HS-27A (cell line): ENCODE measurements at regions not wholly inside any gene's neighbourhood (a gene's known extent, or its start where the extent isn't known, plus 50 kb on each side); places are given as distances from the start of the nearest gene placed in this dataset.

Experiments used
- DNase-seq: peaks from one replicate; pipeline ENCODE4 v3.0.0-alpha.2; 2012; ENCODE audit warnings: low read depth, missing footprints

DNA sequence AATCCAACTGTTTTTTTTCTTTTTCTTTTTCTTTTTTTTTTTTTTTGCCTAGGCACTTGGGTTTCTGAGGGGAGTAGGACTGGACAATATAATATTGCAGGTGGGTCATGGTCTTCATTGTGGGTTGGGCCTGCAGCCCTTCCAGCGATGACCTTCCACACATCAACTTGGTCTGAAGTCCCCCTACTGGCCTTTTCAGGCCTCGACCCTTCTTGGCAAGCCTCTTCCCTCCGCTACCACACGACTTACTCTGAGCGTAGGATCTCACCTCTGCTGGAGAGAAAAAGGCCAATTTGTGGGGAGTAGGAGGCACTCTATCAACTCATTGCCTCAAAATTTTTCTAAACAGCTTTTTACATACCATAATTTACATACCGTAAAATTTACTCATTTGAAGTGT, 51.1 kb upstream of the GRIK3 start:
- no peak for DNase-seq

DNA sequence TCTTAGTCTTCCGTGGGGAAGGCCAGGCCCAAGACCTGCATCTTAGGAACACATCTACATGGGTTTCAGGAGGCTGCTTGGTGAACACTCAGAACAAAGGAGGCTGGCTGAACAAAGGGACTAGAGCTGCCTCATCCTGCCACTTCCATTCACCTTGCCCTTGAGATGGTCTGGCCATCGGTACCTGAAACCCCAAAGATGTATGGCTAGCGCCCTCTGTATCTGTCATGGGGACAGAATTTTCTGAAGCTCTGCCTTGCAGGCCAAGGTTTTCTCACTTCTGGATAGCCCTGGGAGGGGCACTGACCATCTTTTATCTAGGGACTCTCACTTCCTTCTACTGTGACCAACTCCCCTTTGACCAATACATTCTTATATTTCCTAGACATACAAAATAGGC, 55.4 kb upstream of the GRIK3 start:
- DNase-seq = no peak

DNA sequence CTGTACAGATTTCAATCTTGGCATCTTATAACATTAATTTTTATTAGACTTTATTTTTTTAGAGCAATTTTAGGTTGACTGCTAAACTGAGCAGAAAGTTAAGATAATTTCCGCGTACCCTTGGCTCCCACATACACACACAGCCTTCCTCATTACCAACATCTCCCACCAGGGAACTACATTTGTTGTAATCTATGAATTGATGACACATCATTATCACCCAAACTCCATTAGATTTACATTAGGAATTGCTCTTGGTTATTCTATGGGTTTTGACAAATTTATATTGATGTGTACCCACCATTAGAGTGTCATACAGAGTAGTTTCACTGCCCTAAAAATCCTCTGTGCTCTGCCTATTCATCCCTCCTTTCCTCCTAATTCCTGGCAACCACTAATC, 56.4 kb upstream of the GRIK3 start:
- no peak for DNase-seq

DNA sequence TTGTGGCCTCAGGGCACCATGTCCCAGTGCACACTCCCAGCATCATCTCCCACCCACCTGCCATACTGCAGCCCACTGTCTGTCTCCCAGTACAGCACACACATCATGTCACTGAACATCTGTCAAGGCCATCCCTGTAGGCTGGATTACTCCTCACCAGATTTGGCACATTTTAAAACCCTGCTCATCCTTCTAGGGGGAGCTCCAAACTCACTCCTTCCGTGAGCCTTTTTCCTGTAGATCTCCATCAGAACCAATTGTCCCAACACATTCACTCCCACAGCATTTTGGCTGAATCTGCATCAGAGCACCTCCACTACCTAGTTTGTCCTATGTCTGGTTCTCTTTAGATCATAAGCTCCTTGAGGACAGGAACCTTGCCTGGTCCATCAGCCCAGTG, 58.6 kb upstream of the GRIK3 start:
- no peak for DNase-seq

DNA sequence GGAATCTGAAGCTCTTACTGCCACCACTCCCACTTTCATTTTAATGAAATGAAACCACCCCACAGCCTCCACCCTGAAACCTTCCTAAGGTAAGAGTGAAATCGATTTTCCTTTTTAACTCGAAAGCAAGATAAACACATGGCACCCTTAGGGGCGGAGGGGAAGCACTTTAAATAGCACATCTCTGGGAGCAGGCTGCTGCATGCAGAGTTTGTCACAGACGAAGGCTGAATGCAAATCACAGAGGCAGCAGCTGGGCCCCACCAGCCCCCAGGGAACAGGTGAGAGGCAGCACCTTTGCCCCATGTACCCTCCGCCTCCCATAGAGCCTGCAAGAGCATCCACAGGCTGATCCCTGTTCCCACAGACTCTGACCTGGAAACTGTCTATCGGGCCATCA, 60.0 kb upstream of the GRIK3 start:
- no peak for DNase-seq

DNA sequence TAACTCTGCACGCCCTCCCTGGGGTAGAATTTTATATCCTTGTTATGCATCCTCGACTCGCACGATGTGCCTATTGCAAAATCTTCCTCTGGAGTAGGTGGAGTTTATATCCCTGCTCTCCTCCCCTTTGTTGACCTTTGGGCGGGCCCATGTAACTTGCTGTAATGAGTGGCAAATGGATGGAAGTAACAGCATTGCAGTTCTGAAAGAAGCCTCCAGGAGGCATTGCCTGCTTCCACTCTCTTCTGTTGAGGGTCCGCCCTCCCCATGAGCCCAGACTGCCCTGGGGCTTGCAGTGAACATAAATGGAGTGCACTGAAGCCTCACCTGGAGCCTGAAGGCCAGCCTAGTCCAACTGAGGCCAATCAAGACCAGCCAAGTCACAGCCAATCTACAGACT, 62.2 kb upstream of the GRIK3 start:
- no peak for DNase-seq

DNA sequence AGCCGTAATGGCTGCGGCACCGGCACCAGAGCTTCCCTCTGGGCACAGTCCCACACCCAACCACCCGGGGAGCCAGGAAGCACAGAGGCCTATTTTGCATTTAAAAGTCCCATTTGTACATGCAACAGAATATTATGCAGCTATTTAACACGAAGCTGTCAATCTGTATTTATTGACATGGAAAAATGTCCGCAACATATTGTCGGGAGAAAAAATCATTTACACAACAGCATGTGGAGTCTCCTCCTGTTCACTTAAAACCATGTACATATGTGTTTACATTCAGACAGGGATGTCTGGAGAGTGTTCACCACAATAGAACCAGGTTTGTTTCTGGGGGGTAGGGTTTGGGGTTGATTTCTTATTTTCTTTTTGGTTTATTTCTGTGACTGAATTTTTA, 63.4 kb upstream of the GRIK3 start:
- DNase-seq = no peak

DNA sequence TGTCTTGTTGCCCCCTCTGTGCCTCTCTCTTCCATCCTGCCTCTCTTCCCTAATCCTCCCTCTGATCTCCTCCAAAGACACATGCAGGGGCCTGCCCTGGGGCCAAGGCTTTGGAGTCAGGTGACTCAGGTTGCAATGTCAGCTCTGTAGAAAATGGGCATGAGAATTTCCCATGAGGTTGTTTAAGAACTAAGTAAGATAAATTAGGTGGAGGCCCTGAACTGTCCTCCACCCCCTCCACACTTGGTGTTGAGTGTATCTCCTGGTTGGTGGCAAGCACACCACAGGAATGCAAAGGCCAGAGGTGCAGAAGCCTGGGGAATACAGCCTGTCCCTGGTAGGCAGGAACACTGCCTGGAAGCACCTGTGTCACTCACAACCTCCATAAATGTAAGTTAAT, 63.9 kb upstream of the GRIK3 start:
- DNase-seq = no peak

DNA sequence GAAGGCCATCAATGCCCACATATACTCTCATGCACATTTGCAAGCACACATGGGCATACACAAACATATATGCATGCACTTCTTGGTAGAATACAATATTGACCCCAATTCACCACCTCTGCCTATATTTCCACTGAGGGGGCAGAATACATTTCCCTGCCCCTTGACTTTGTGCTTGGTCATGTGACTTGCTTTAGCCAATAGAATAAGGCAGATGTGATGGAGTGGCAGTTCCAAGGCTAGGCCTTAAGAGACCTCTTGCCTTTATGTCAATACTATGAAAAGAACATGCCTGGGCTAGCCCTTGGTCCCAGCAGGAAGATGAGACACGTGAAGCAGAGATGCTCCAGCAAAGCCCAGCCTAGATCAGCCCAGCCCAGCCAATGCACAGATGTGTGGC, 66.0 kb upstream of the GRIK3 start:
- DNase-seq = no peak

DNA sequence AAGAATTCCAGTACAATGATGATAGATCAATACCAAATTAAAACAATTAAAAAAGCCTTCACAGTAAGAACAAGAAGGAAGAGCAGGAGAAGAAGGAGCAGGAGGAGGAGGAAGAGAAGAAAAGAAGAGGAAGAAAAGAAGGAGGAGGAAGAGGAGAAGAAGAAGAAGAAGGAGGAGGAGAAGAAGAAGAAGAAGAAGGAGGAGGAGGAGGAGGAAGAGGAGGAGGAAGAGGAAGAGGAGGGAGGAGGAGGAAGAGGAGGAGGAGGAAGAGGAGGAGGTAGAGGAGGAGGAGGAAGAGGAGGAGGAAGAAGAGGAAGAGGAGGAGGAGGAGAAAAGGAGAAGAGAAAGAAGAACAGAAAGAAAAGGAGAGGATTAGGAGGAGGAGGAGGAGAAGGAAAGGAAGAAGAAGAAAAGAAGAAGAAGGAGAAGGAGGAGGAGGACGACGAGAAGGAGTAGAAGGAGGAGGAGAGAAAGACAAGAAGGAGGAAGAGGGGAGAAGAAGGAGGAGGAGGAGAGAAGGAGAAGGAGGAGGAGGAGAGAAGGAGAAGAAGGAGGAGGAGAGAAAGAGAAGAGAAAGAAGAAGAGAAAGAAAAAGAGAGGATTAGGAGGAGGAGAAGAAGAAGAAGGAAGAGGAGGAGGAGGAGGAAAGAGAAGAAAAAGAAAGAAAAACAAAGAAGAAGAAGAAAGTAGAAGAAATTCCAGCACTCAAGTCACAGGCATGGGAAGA, 68.5 kb upstream of the GRIK3 start:
- no peak for DNase-seq

DNA sequence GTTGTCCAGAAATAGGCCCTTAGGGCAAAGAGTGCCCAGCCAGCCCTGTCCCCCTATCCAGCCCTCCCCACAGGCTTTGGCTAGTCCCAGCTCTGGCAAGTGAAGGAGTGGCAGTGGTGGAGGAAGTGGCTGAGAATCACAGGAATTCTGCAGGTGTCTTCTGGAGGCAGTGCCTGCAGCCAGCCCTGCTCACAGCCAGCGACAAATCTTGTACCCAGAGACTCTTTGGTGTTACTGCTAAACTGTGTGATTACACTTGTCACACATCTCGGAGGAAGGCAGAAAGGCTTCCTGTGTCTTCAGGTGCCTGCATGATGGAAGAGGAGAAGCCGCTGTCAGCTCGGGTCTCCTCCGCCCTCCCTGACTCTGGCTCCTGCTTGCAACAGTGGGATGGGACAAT, 71.6 kb upstream of the GRIK3 start:
- no peak for DNase-seq

DNA sequence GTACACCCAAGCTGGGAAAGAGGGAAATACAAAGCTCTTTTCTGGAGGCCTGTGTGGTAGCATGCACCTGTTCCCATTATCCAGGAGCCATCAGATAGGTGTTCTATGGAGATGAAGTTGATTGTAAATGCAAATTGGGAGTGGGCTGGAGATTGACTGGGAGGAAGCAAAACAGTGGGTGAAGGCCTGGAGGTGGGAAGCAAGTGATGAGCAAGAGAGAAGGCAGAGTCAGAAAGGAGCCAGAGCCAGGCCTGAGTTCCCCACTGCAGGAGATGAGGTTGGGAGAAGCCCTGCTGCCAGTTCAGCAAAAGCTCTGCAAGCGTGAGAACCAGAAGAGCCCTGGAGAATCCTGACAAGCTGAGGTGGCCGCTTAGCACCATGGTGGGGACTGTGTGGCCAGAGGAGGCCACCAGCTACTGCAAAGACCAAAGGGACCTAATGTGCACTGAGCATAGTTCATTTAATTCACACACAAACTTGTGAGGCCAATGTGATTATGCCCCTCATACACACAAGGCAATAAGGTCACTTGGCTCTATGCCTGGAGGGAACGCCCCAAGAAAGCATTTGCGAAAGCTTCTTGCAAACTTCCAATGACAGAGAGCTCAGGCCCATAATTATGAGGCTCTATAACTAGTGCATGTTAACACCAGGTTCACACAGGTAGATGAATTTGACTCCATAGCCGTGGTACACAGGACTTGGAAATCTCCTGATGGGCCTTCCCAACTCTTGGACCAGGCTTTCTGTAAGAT, 73.0 kb upstream of the GRIK3 start:
- no peak for DNase-seq

DNA sequence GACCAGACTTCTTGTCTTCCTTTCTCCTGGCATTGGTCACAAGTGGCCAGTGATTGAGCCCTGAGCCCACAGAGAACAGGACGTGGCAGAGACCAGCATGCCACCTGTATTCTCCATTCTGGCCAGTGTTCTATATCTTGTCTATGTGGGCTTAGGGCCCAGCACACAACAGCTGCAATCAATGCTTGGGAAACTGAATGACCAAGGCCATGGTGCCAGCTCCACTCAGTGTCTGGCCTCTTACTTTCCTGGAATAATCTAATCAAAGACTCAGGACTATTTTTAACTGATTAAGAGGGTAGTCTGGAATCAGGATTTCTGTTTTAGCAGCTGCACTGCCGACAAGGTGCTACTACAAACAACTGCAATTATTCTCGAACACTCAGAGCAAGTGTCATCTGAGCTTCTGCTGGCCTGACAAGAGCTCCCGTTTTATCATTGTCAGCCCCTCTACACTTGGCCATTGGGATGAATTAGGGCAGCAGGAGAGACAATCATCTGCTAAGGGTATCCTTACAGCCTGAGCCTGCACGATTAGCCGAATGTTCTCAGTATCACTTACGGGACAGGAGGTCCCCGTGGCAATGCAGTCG, 74.4 kb upstream of the GRIK3 start:
- no peak for DNase-seq

DNA sequence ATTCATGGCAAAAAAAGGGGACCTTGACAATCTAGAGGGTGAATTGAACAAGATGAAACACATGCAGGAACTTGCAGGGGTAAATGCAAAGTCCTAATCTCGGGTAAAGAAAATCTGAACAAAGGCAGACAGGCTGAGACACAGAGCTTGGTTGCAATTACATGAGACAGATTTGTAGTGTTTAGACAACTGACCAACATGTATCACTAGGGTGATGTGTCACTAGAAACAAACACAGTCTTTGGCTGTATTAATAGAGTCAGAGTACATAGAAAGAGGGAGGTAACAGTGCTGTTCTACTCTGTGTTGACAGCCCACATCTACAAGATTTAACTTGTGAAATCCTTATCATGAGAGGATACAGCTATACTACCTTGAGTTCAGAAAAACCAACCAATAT, 78.1 kb upstream of the GRIK3 start:
- DNase-seq = no peak

DNA sequence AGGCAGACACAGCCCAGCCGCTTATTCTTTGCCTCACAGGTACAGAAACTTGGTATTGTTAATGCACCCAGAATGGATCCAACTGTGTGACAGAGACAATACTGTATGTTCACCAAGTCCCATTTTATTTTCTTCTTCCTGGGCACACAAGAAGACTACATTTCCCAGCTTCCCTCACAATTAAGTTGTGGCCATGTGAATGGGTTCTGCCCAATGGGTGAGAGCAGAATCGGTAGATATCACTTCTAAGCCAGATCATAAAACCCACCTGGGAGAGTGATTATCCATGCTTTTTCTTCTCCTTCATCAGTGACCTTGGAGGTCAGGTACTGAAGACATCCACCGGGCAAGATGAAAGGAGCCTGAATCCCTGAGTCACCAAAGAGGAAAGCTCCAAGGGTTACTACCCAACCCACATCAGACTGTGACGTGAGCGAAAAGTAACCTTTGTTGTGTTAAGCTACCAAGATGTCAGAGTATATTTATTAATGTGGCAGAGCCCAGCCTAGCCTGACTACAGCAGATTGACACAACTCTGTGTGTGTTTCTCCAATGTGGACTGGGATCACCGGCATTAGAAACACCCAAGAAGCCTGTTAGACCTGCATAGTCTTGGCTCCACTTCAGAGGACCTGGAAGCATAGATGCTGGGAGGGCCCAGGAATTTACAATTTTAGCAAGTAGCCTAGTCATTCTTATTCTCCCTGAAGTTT, 79.1 kb upstream of the GRIK3 start:
- DNase-seq = no peak

DNA sequence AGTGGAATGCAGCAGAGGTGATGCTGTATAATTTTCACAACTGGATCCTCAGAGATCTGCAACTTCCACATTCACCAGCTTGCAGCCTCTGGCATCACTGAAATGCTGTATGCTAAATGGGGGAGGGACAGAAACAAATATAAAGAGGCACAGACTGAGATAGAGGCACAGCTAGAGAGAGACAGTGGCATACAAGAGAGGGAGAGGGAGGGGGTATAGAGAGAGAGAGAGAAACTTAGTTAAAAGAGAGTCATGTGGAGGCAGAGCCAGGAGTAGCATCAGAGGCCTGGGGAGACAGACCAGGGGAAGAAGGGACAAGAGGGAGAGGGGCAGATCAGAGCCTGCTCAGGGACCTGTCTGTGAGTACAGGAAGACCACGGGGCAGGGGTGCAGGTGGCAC, 84.5 kb upstream of the GRIK3 start:
- DNase-seq = no peak

DNA sequence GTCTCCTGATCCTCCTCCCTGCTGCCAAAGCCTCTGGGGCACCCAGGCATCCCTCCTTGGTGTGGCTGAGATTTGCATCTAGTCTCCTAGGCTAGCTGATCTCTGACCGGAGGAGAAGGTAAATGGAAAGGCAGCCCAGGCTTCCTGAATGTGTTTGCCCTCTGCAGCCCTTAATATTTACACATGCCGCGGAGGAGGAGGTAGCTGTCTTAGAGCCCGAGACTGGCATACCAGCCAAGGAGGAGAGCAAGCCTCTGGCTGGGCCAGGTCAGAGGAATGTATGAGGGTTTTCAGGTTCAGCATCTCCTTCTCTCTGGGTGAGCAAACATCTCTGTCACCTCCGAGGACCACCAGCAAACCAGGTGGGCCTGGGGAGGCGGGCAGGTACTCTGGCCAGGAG, 86.0 kb upstream of the GRIK3 start:
- no peak for DNase-seq

DNA sequence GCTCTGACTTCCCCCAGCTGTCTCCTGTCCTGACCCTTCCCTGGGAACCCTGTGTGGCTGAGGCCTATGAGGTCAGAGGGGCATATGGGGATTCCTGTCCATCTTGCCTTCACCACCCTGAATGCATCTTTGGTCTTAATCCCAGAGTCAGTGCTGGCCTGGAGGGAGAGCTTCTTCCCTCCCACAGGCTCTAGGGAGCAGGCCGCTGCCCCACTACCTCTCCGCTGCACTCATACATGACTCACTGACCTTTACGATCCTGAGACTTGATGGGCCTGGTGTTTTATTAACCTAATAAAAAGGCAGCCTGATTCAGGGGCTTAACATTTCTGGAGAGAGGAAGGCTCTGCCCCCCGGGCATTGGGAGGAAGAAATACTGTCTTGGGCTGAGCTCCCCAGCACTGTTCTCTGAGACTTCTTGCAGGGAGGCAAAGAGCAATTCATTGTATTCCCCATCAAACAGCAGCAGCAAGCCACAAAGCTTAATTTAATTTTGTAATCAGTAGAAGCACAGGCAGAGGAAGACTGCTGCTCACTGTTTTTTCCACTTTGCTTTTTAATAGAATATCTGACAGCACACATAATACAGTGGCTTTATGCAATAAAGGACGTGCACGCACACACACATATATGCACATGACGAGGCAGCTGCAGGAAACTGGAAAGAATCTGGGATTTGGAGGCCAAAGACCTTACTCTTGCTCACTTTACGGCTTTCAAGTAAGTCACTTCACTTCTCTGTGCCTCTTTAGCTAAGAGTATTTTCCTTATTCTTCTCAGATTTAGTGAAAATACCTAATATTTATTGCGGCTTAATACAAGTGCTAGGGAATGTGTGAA, 89.2 kb upstream of the GRIK3 start:
- DNase-seq = no peak

DNA sequence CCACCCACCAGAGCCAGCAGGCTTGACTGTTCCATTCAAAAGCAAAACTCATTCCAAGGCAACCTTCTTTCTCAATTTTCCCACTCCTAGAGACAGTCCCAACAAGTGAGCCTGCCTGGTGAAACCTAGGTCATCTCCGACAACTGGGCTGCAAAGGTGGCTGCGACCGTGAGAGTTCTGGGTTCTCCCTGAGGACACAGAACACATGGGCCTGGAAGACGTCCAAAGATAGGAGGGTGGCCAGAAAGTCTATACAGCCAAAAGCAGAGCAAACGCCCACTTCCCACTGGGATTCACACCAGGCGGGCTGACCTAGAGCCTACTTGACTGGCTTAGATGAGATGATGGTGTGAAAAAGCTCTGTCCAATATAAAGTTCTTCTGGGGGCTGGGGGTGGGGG, 90.2 kb upstream of the GRIK3 start:
- no peak for DNase-seq

DNA sequence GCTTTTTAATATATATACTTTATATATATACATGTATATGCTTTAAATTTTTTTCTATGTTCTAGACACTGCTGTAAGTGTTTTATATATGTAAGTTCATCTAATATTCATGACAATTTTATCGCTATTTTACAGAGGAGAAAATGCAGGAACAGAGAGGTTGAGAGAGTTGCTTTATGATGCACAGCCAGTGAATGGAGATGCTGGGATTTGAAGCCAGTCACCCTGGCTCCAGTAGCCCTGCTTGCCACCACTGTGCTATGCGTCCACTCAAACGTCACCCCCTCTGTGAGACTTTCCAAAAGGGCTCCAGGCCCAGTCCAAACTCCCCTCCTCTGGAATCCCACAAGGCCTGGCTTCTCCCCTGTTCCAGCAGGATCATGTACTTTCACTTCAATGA, 91.0 kb upstream of the GRIK3 start:
- no peak for DNase-seq

DNA sequence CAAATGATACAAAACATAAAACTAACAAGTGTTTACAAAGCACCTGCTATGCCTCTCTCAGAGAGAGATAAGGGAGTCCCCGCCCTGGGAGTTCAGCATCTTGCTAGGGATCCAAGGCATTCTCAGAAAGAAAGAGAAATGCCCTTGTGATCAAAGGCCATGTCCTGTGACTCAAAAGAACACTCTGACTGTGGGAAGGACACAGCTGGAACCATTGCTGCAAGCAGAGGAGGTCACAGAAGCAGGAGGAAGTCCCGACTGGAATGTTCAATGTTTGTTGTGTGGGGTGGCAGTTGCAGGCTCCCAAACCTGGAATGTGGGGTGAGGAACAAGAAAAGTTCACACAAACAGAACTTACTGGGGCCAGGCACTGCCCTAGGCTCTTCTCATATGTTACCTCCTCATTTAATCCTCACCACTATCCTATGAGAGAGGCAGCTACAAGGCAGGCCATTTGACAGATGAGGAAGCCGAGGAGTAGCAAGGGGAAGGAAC, 93.0 kb upstream of the GRIK3 start:
- no peak for DNase-seq

DNA sequence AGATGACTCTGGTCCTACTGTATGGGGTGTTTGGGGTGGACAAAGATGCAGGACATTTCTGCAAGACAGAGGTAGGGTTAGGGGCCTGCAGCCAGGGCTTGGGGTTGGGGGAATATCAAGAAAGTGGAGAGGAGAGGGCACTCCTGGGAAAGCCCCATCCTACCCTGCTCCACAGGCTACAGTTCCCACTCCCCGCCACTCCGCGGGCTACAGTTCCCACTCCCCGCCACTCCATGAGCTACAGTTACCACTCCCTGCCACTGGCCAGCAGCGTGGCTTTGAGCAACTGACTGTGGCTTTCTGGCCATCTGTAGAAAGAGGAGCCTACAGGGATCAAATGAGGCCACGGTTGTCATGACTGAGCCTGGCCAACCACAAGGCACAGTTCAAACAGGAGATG, 93.8 kb upstream of the GRIK3 start:
- DNase-seq = no peak
